Gastrocnemius medialis (tissue), 4 donors: ENCODE measurements at regions not wholly inside any gene's neighbourhood (a gene's known extent, or its start where the extent isn't known, plus 50 kb on each side); places are given as distances from the start of the nearest gene placed in this dataset.

Experiments used
- ATAC-seq, 2 donors: fragments of 150-250 bp; one replicate each; pipeline ENCODE4 v1.9.1; 2016
- DNase-seq, 2 donors: peaks; one replicate each; pipeline ENCODE4 v3.0.0-alpha.2; 2019
- H3K27ac ChIP-seq, 4 donors: fragments of 200-600 bp; sonication (generic); 1 replicate in 1 of 4; 2 replicates in 3 of 4; pipeline ENCODE4 v1.5.1; 2016 to 2018; ENCODE audit warnings: mild to moderate bottlenecking in 2 of 4, moderate library complexity in 1 of 4
- H3K27me3 ChIP-seq, 3 donors: fragments of 200-600 bp; sonication (generic) in 2 of 3; 1 replicate in 1 of 3; 2 replicates in 2 of 3; pipeline versions ENCODE4 v1.5.1 to v1.6.0; 2016 to 2019; ENCODE audit warnings: mild to moderate bottlenecking in 1 of 3, moderate library complexity in 1 of 3
- H3K36me3 ChIP-seq, 2 donors: fragments of 200-600 bp; sonication (generic) in 1 of 2; one replicate each; pipeline ENCODE4 v1.5.1; 2017 to 2018
- H3K4me1 ChIP-seq, 2 donors: fragments of 200-600 bp; sonication (generic) in 1 of 2; one replicate each; pipeline ENCODE4 v1.5.1; 2016 to 2017; ENCODE audit warnings: mild to moderate bottlenecking in 2 of 2
- H3K4me3 ChIP-seq, 4 donors: fragments of 200-600 bp; sonication (generic) in 3 of 4; 1 replicate in 1 of 4; 2 replicates in 3 of 4; pipeline ENCODE4 v1.5.1; 2016 to 2019; ENCODE audit warnings: mild to moderate bottlenecking in 2 of 4
- H3K9me3 ChIP-seq, 3 donors: fragments of 200-600 bp; sonication (generic) in 2 of 3; 1 replicate in 1 of 3; 2 replicates in 2 of 3; pipeline ENCODE4 v1.5.1; 2016 to 2019
- CTCF ChIP-seq, 5 experiments: fragments of 450-650 bp in 3 of 5; fragments of 200-600 bp in 2 of 5; sonication (generic) in 2 of 5; IDR thresholded peaks in 4 of 5; conservative IDR thresholded peaks in 1 of 5; 1 replicate in 4 of 5; 2 replicates in 1 of 5; pipeline ENCODE4 v1.5.1; 2016 to 2019; ENCODE audit warnings: antibody characterized with exemption in 5 of 5, mild to moderate bottlenecking in 3 of 5, moderate library complexity in 3 of 5
- POLR2A ChIP-seq, 2 donors: fragments of 450-650 bp; IDR thresholded peaks; one replicate each; pipeline ENCODE4 v1.6.1; 2017; ENCODE audit warnings: antibody characterized with exemption in 2 of 2, mild to moderate bottlenecking in 2 of 2, moderate library complexity in 2 of 2
- in situ Hi-C, 4 donors: fragments of 200-750 bp; cut with MboI; loops; one replicate each; pipeline versions ENCODE4 v1.15.0 to v1.8.0; 2017; ENCODE audit warnings: low sequenced_read_pairs in 4 of 4
- intact Hi-C: fragments of 100-400 bp; cut with DNase I; formaldehyde crosslinking; loops from one replicate; pipeline ENCODE4 v1.15.1; 2023; ENCODE audit warnings: low total_unique reads

GRCh38 chr2:181318504-181319280, 138.5 kb upstream of the ITGA4 start:
- no peak for ATAC-seq
- no peak overlapping the region for H3K4me3 ChIP-seq
- intact Hi-C loops (no loop called here), in situ Hi-C loops (no loop called here)
- no peak for DNase-seq
- H3K9me3 ChIP-seq = no peaks in the 10 kb centered on the region
- no peaks in the 10 kb centered on the region for H3K27me3 ChIP-seq
- H3K27ac ChIP-seq = no peak overlapping the region
- no peaks in the 10 kb centered on the region for H3K36me3 ChIP-seq
- H3K4me1 ChIP-seq = no peaks in the 10 kb centered on the region
- TF ChIP-seq CTCF (IDR thresholded peaks at IDR 0.05 in 4 of 5, conservative IDR thresholded peaks at IDR 0.05 in 1 of 5) (no peak), POLR2A (IDR thresholded peaks at IDR 0.05) (no peak)

GRCh38 chr2:181319286-181319685, 137.9 kb upstream of the ITGA4 start:
- no peak overlapping the region for H3K4me3 ChIP-seq
- no peak overlapping the region for H3K27ac ChIP-seq
- H3K36me3 ChIP-seq = no peaks in the 10 kb centered on the region
- intact Hi-C loops (no loop called here), in situ Hi-C loops (no loop called here)
- DNase-seq (no peak), ATAC-seq (no peak)
- TF ChIP-seq POLR2A (IDR thresholded peaks at IDR 0.05) = no peak
- TF ChIP-seq CTCF (IDR thresholded peaks at IDR 0.05 in 4 of 5, conservative IDR thresholded peaks at IDR 0.05 in 1 of 5) = no peak
- H3K9me3 ChIP-seq = no peaks in the 10 kb centered on the region
- no peaks in the 10 kb centered on the region for H3K27me3 ChIP-seq
- no peaks in the 10 kb centered on the region for H3K4me1 ChIP-seq

- DNase-seq (no peak), ATAC-seq (no peak)
- intact Hi-C loops (no loop called here), in situ Hi-C loops (no loop called here)
- TF ChIP-seq CTCF (IDR thresholded peaks at IDR 0.05 in 4 of 5, conservative IDR thresholded peaks at IDR 0.05 in 1 of 5) = no peak
- no peak for TF ChIP-seq POLR2A (IDR thresholded peaks at IDR 0.05)
- H3K4me3 ChIP-seq = no peak overlapping the region
- no peaks in the 10 kb centered on the region for H3K36me3 ChIP-seq
- H3K9me3 ChIP-seq = no peaks in the 10 kb centered on the region
- no peak overlapping the region for H3K27ac ChIP-seq
- no peaks in the 10 kb centered on the region for H3K27me3 ChIP-seq
- H3K4me1 ChIP-seq = no peaks in the 10 kb centered on the region
Observed at GRCh38 chr2:181320638-181321037, 136.5 kb upstream of the ITGA4 start.

- no peak overlapping the region for H3K4me3 ChIP-seq
- no peaks in the 10 kb centered on the region for H3K4me1 ChIP-seq
- no peak for DNase-seq
- no peaks in the 10 kb centered on the region for H3K36me3 ChIP-seq
- TF ChIP-seq POLR2A (IDR thresholded peaks at IDR 0.05) (no peak), CTCF (IDR thresholded peaks at IDR 0.05 in 4 of 5, conservative IDR thresholded peaks at IDR 0.05 in 1 of 5) (no peak)
- H3K27ac ChIP-seq = no peak overlapping the region
- no peak for ATAC-seq
- H3K9me3 ChIP-seq = no peaks in the 10 kb centered on the region
- in situ Hi-C loops (no loop called here), intact Hi-C loops (no loop called here)
- H3K27me3 ChIP-seq = no peaks in the 10 kb centered on the region
Observed at GRCh38 chr2:181324912-181325311, 132.3 kb upstream of the ITGA4 start.

GRCh38 chr2:181326661-181327060, 130.5 kb upstream of the ITGA4 start:
- H3K4me1 ChIP-seq = no peaks in the 10 kb centered on the region
- no peak overlapping the region for H3K4me3 ChIP-seq
- H3K27me3 ChIP-seq = no peaks in the 10 kb centered on the region
- DNase-seq (no peak), ATAC-seq (no peak)
- in situ Hi-C loops (no loop called here), intact Hi-C loops (no loop called here)
- no peaks in the 10 kb centered on the region for H3K9me3 ChIP-seq
- H3K27ac ChIP-seq = no peak overlapping the region
- TF ChIP-seq CTCF (IDR thresholded peaks at IDR 0.05 in 4 of 5, conservative IDR thresholded peaks at IDR 0.05 in 1 of 5) (no peak), POLR2A (IDR thresholded peaks at IDR 0.05) (no peak)
- no peaks in the 10 kb centered on the region for H3K36me3 ChIP-seq
